ENCODE measurements at regions not wholly inside any gene's neighbourhood (a gene's known extent, or its start where the extent isn't known, plus 50 kb on each side); places are given as distances from the start of the nearest gene placed in this dataset.

DNA sequence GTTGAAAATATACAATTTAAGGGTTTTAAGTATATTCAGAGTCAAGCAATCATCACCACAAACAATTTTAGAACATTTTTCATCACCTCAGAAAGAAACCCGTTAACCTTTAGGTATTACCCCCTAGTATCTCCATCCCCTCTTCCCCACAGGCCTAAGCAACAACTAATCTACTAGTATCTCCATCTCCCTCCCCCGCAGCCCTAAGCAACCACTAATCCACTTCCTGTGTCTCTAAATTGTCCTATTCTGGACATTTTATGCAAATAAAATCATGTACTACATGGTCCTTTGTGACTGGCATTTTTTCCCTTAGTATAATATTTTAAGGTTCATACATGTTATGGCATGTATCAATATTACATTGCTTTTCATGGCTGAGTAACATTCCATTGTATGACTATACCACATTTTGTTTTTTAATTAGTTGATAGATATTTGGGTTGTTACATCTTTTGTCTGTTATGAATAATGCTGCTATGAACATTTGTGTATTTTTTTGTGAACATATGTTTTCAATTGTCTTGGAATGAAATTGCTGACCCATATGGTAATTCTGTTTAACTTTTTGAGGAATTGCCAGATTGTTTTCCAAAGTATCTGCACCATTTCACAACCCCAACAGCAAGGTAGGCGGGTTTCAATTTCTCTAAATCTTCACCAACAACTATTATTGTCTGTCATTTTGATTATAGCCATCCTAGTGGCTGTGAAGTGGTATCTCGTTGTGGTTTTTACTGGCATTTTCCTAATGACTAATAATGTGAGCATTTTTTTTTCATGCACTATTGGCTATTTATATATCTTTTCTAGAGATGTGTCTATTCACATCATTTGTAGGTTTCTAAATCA is 215.6 kb upstream of the CD96 start:
- TF ChIP-seq, protein P1, sequence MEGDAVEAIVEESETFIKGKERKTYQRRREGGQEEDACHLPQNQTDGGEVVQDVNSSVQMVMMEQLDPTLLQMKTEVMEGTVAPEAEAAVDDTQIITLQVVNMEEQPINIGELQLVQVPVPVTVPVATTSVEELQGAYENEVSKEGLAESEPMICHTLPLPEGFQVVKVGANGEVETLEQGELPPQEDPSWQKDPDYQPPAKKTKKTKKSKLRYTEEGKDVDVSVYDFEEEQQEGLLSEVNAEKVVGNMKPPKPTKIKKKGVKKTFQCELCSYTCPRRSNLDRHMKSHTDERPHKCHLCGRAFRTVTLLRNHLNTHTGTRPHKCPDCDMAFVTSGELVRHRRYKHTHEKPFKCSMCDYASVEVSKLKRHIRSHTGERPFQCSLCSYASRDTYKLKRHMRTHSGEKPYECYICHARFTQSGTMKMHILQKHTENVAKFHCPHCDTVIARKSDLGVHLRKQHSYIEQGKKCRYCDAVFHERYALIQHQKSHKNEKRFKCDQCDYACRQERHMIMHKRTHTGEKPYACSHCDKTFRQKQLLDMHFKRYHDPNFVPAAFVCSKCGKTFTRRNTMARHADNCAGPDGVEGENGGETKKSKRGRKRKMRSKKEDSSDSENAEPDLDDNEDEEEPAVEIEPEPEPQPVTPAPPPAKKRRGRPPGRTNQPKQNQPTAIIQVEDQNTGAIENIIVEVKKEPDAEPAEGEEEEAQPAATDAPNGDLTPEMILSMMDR (conservative IDR thresholded peaks at IDR 0.05; ENCODE audit: low read length) = no peak
- no peak for TF ChIP-seq EZH2phosphoT487 (IDR thresholded peaks at IDR 0.05; ENCODE audit: borderline replicate concordance, low read depth, low read length)
